ENCODE measurements at regions not wholly inside any gene's neighbourhood (a gene's known extent, or its start where the extent isn't known, plus 50 kb on each side); places are given as distances from the start of the nearest gene placed in this dataset.

- in situ Hi-C loops (cut with HindIII; ENCODE audit: low pct_unique_long_range_greater_than_20kb, low sequenced_read_pairs): no loop called here
- TF ChIP-seq JUND (IDR thresholded peaks at IDR 0.05; ENCODE audit: low read depth): no peak
- no peak for DNase-seq (ENCODE audit: low read depth in 1 of 2, low spot score in 1 of 2)
Observed at GRCh38 chr12:123064366-123064765, 83.9 kb downstream of the ARL6IP4 start.

DNA sequence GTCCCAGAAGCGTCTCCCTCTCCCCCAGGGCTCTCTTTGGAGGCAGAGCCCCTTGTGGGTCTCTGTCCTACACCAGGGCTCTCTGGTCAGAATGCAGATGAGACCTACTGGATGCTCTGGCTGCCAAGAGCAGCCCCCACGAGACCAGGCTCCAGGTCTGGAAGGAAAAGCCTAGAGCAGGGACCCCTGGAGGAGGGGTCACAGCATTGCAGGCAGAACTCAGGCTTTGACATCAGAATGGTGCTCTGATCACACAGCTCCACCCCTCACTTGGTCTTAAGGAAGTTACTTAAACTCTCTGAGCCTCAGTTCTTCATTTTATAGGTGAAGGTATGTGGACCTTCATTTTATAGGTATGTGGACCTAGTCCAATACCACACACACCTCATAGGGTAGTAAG is 83.1 kb downstream of the ARL6IP4 start:
- DNase-seq (ENCODE audit: low read depth in 1 of 2, low spot score in 1 of 2): peak in 1 of 2 experiments; percentile 49
- in situ Hi-C loops (cut with HindIII; ENCODE audit: low pct_unique_long_range_greater_than_20kb, low sequenced_read_pairs): no loop called here
- TF ChIP-seq JUND (IDR thresholded peaks at IDR 0.05; ENCODE audit: low read depth): no peak

- DNase-seq (ENCODE audit: low read depth in 1 of 2, low spot score in 1 of 2): peak; percentile 51 to 88
- peak; percentile 91 for TF ChIP-seq JUND (IDR thresholded peaks at IDR 0.05; ENCODE audit: low read depth)
- in situ Hi-C loops (cut with HindIII; ENCODE audit: low pct_unique_long_range_greater_than_20kb, low sequenced_read_pairs): no loop called here
Observed at GRCh38 chr12:123062681-123063486, 82.4 kb downstream of the ARL6IP4 start.

DNA sequence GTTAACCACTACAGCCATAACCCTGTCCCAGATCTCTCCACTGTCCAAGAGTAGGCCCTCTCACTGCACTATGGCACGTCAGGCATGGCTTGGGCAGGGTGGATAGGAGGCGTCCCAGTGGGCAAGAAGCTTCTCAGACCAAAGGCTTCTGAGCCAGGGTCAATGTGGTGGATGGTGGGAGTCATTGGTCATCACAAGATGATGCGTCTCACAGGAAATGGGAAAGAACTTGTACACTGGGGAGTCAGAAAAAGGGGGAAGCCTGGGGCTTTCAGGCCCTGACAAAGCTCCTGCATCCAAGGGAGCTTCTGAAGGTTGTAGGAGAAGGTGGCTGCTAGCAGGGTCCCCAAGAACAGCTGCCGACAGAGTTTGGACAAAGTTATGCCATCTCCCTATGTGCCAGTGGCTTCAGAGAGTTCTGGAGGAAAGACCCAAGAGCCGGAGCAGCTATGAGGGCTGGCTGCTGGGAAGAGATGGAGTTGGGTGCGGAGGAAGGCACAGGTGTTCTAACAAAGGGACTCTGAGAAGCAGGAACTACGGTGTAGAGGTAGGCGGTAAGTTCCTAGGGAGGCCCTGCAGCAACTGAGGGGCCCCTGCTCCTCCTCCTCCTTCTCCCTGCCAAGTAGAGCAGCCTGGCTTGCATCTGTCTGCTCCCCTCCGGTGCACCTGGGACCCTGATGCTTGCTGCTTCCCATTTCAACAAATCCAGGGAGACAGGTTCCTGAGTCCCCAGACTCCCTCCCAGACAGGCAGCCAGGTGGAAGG is 81.1 kb downstream of the ARL6IP4 start:
- no peak for DNase-seq (ENCODE audit: low read depth in 1 of 2, low spot score in 1 of 2)
- TF ChIP-seq JUND (IDR thresholded peaks at IDR 0.05; ENCODE audit: low read depth): no peak
- in situ Hi-C loops (cut with HindIII; ENCODE audit: low pct_unique_long_range_greater_than_20kb, low sequenced_read_pairs): no loop called here

GRCh38 chr12:123059500-123059899 is 79.0 kb downstream of the ARL6IP4 start:
- DNase-seq (ENCODE audit: low read depth in 1 of 2, low spot score in 1 of 2): no peak
- in situ Hi-C loops (cut with HindIII; ENCODE audit: low pct_unique_long_range_greater_than_20kb, low sequenced_read_pairs): no loop called here
- no peak for TF ChIP-seq JUND (IDR thresholded peaks at IDR 0.05; ENCODE audit: low read depth)

GRCh38 chr12:123058980-123059379 is 78.5 kb downstream of the ARL6IP4 start:
- in situ Hi-C loops (cut with HindIII; ENCODE audit: low pct_unique_long_range_greater_than_20kb, low sequenced_read_pairs): no loop called here
- TF ChIP-seq JUND (IDR thresholded peaks at IDR 0.05; ENCODE audit: low read depth): no peak
- DNase-seq (ENCODE audit: low read depth in 1 of 2, low spot score in 1 of 2): no peak

GRCh38 chr12:123058481-123058880 is 78.0 kb downstream of the ARL6IP4 start:
- in situ Hi-C loops (cut with HindIII; ENCODE audit: low pct_unique_long_range_greater_than_20kb, low sequenced_read_pairs): no loop called here
- no peak for DNase-seq (ENCODE audit: low read depth in 1 of 2, low spot score in 1 of 2)

GRCh38 chr12:123057513-123058265 is 77.2 kb downstream of the ARL6IP4 start:
- in situ Hi-C loops (cut with HindIII; ENCODE audit: low pct_unique_long_range_greater_than_20kb, low sequenced_read_pairs): no loop called here
- no peak for TF ChIP-seq JUND (IDR thresholded peaks at IDR 0.05; ENCODE audit: low read depth)

More at GRCh38 chr12:123058481-123058880, 78.0 kb downstream of the ARL6IP4 start:
- TF ChIP-seq JUND (IDR thresholded peaks at IDR 0.05; ENCODE audit: low read depth): no peak

GRCh38 chr12:123056709-123057108 is 76.2 kb downstream of the ARL6IP4 start:
- in situ Hi-C loops (cut with HindIII; ENCODE audit: low pct_unique_long_range_greater_than_20kb, low sequenced_read_pairs): no loop called here
- no peak for TF ChIP-seq JUND (IDR thresholded peaks at IDR 0.05; ENCODE audit: low read depth)
- DNase-seq (ENCODE audit: low read depth in 1 of 2, low spot score in 1 of 2): no peak

More at GRCh38 chr12:123057513-123058265, 77.2 kb downstream of the ARL6IP4 start:
- no peak for DNase-seq (ENCODE audit: low read depth in 1 of 2, low spot score in 1 of 2)

GRCh38 chr12:123056053-123056452 is 75.6 kb downstream of the ARL6IP4 start:
- no peak for TF ChIP-seq JUND (IDR thresholded peaks at IDR 0.05; ENCODE audit: low read depth)
- peak in 1 of 2 experiments; percentile 38 for DNase-seq (ENCODE audit: low read depth in 1 of 2, low spot score in 1 of 2)
- in situ Hi-C loops (cut with HindIII; ENCODE audit: low pct_unique_long_range_greater_than_20kb, low sequenced_read_pairs): no loop called here

- no peak for TF ChIP-seq JUND (IDR thresholded peaks at IDR 0.05; ENCODE audit: low read depth)
- DNase-seq (ENCODE audit: low read depth in 1 of 2, low spot score in 1 of 2): no peak
- in situ Hi-C loops (cut with HindIII; ENCODE audit: low pct_unique_long_range_greater_than_20kb, low sequenced_read_pairs): no loop called here
Observed at GRCh38 chr12:123055281-123055766, 74.8 kb downstream of the ARL6IP4 start.

GRCh38 chr12:123054371-123054770 is 73.9 kb downstream of the ARL6IP4 start:
- no peak for DNase-seq (ENCODE audit: low read depth in 1 of 2, low spot score in 1 of 2)
- no peak for TF ChIP-seq JUND (IDR thresholded peaks at IDR 0.05; ENCODE audit: low read depth)
- in situ Hi-C loops (cut with HindIII; ENCODE audit: low pct_unique_long_range_greater_than_20kb, low sequenced_read_pairs): no loop called here

Measured in T47D (cell line).